ENCODE measurements at regions not wholly inside any gene's neighbourhood (a gene's known extent, or its start where the extent isn't known, plus 50 kb on each side); places are given as distances from the start of the nearest gene placed in this dataset.

- Mint-ChIP-seq H3K4me1 (no peaks in the 10 kb centered on the region), H3K9me3 (no peaks in the 10 kb centered on the region), H3K4me3 (no peak overlapping the region), H3K27ac (no peak overlapping the region), H3K36me3 (peaks cover 0 to 3% (median 0%) of the 10 kb centered on the region in 3 donors), H3K27me3 (peaks cover 0 to 1% (median 0%) of the 10 kb centered on the region in 5 donors)
- DNase-seq, result no peak
- no peak for ATAC-seq
- POLR2A ChIA-PET, result no interaction called here
Observed at GRCh38 chr4:128463006-128463405, 175.4 kb upstream of the PGRMC2 start.

DNA sequence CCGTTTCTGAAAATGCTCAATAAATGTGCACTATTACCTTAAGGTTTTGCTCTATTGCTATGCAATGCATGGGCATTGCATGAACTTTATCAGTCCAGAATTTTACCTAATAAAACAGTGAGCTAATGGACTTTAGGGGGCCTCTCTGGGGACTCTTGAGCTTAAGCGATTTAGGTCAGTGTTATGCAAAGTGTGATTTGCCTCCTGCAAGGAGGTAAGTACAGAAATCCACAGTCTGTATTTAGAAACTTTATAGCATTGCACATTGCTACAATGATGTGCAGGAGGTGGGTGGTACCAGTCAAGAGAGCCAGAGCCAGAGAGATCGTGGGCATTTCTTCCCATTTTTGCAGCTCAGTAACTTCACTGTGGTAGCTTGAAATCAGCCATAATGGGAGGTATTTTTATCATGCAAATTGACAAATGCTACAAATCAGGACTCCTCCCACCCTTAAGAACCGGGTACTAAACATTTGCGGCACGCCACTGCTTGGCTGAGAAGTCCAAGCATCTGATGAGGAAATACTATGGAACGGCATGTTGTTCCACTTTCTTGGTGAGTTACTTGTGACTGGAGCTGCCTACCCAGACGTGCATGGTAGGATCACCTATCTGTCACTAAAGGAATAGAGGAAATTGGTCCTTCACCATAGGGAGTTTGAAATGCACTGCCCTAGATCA lies 174.6 kb upstream of the PGRMC2 start:
- ATAC-seq (no peak), DNase-seq (no peak)
- POLR2A ChIA-PET, result no interaction called here
- Mint-ChIP-seq H3K9me3 (no peaks in the 10 kb centered on the region), H3K4me1 (no peaks in the 10 kb centered on the region), H3K27me3 (peaks cover 0 to 1% (median 0%) of the 10 kb centered on the region in 5 donors), H3K27ac (no peak overlapping the region), H3K4me3 (no peak overlapping the region), H3K36me3 (peaks cover 0 to 3% (median 0%) of the 10 kb centered on the region in 3 donors)

DNA sequence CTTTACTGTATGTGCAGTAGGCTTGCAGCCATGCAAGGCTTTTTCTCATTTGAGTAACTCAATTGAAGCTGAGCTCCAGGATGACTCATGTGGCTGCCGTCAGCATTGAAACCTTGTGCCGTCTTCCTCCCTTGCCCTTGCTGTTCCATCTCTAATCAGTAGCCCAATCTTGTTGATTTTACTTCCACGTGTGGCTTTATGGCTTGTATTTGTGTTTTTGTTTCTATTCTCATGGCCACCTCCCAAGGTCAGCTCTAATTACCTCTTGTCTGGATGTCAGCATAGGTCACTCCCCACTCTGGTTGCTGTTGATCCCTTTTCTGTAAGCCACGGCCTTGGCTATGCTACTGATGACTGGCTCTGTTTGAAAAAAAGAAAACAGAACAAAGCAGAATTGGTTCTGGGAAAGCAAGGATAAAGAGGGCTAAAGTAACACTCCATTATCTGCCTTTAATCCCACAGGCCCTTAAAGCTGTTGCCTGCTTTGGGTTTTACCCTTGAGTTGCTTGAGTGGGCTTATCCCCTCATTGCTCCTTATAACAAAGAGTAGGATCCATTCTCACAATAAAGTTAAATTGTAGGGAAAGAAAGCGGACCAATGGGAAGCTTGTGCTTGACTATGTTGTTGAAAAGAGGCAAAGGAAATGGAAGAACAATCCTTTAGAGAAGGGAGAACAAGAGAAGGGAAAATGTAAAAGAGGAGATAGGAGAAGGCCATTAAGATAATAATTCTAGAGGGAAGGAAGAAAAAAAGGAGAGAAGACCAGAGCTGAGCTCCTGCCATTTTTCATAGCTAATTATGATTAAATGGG lies 173.9 kb upstream of the PGRMC2 start:
- Mint-ChIP-seq H3K4me1 (no peaks in the 10 kb centered on the region), H3K27me3 (no peaks in the 10 kb centered on the region), H3K4me3 (no peak overlapping the region), H3K9me3 (no peaks in the 10 kb centered on the region), H3K27ac (no peak overlapping the region), H3K36me3 (no peaks in the 10 kb centered on the region)
- DNase-seq (no peak), ATAC-seq (no peak)
- POLR2A ChIA-PET, result no interaction called here

DNA sequence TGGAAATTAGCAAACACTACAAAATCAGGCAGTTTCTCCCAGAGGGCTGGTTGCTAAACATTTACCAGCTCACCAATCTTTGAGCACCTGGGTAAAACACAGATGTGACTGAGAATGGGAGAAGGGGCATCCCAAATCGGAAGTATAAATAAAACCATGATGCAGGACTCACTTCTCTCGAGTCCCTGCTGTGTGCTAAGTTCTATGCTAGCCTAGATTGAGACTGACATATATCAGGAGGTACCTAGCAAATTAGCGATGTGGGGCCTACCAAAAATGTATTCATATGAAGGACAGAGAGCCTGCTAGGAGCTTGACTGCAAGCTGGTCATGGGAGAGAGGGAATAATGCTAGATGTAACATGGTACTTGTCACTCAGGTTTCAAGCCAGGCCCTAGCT lies 171.9 kb upstream of the PGRMC2 start:
- ATAC-seq (no peak), DNase-seq (no peak)
- Mint-ChIP-seq H3K4me3 (no peak overlapping the region), H3K27ac (no peak overlapping the region), H3K36me3 (no peaks in the 10 kb centered on the region), H3K27me3 (peaks cover 0 to under 1% (median 0%) of the 10 kb centered on the region in 5 donors), H3K9me3 (no peaks in the 10 kb centered on the region), H3K4me1 (peaks cover 0 to 1% (median under 1%) of the 10 kb centered on the region in 4 donors)
- POLR2A ChIA-PET, result no interaction called here

DNA sequence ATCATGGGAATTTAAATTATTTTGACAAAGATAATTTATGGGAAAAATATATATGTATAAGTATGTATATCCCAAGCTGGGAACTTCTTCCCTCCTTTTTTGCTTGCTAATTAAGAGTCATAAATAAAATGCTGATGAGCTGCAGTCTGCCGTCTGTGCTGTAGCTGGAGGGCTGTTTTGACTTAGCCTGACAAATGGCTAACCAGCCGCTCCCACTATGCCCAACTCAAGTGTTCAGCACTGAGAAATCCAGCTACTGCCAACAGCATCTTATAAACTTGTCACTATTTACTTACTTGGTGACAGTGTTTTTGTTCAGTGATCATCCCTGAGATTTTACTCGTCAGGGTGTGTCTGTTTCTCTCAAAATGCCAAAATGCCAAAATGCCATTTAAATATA lies 171.2 kb upstream of the PGRMC2 start:
- H3K4me3 Mint-ChIP-seq, result no peak overlapping the region
- H3K4me1 Mint-ChIP-seq, result peaks cover 0 to 5% (median 3%) of the 10 kb centered on the region in 4 donors
- no peaks in the 10 kb centered on the region for H3K9me3 Mint-ChIP-seq
- DNase-seq (no peak), ATAC-seq (no peak)
- no peaks in the 10 kb centered on the region for H3K36me3 Mint-ChIP-seq
- POLR2A ChIA-PET, result no interaction called here
- H3K27me3 Mint-ChIP-seq, result peaks cover 0 to 2% (median 0%) of the 10 kb centered on the region in 5 donors
- no peak overlapping the region for H3K27ac Mint-ChIP-seq

DNA sequence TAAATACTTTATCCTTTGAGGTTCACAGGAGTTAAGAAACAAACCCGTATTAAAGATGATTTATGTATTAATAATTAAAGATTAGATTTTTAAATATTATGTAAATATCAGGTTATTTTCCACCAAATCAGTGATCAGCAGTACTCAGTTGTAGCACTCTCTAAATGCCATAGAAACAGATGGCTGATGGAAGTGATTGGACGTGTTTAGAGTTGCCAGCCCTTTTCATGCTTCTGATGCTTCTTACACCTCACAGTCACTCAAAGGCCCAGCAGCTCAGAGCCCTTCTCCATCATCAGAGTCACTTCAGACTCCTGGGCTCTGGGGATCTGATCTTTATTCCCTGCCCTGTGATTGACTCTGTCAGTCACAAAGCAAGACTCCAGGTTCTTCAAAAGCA lies 170.1 kb upstream of the PGRMC2 start:
- ATAC-seq (no peak), DNase-seq (no peak)
- Mint-ChIP-seq H3K27me3 (peaks cover 0 to 2% (median 0%) of the 10 kb centered on the region in 5 donors), H3K4me1 (peaks cover 0 to 5% (median 3%) of the 10 kb centered on the region in 4 donors), H3K36me3 (no peaks in the 10 kb centered on the region), H3K27ac (no peak overlapping the region), H3K4me3 (no peak overlapping the region), H3K9me3 (no peaks in the 10 kb centered on the region)
- POLR2A ChIA-PET, result no interaction called here

- Mint-ChIP-seq H3K4me3 (no peak overlapping the region), H3K9me3 (no peaks in the 10 kb centered on the region), H3K36me3 (no peaks in the 10 kb centered on the region), H3K27me3 (peaks cover 0 to 2% (median 0%) of the 10 kb centered on the region in 5 donors), H3K27ac (no peak overlapping the region), H3K4me1 (peaks cover 0 to 5% (median 3%) of the 10 kb centered on the region in 4 donors)
- ATAC-seq (no peak), DNase-seq (no peak)
- POLR2A ChIA-PET, result no interaction called here
Observed at GRCh38 chr4:128456171-128456570, 168.6 kb upstream of the PGRMC2 start.

- Mint-ChIP-seq H3K36me3 (no peaks in the 10 kb centered on the region), H3K27ac (peak overlapping the region in 1 of 10 donors; percentile 45), H3K9me3 (no peaks in the 10 kb centered on the region), H3K4me1 (peaks cover 0 to 5% (median 3%) of the 10 kb centered on the region in 4 donors), H3K4me3 (no peak overlapping the region), H3K27me3 (peaks cover 0 to 2% (median 0%) of the 10 kb centered on the region in 5 donors)
- no peak for DNase-seq
- POLR2A ChIA-PET, result no interaction called here
- ATAC-seq, result no peak
Observed at GRCh38 chr4:128455480-128455879, 167.9 kb upstream of the PGRMC2 start.

DNA sequence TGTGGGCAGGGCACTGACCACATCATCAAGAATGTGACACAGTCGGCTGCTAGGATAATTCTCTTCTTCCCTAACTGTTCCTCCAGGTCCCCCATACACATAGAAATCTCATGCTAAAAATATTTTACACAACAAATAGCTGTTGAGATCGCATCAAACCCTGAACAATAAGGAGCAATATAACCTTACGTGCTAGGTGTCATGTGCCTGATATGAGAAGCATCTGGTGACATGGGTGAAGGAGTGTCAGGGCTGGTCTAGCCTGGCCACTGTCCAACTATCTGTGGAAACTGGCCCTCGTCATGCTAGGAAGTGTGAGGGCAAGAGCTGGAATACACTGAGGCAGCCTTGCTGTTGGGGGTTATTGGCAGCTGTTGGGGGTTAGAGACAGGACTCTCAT lies 167.3 kb upstream of the PGRMC2 start:
- no peak overlapping the region for H3K27ac Mint-ChIP-seq
- no peak for DNase-seq
- H3K36me3 Mint-ChIP-seq, result no peaks in the 10 kb centered on the region
- no peaks in the 10 kb centered on the region for H3K9me3 Mint-ChIP-seq
- H3K27me3 Mint-ChIP-seq, result peaks cover 0 to 2% (median 0%) of the 10 kb centered on the region in 5 donors
- ATAC-seq, result no peak
- H3K4me1 Mint-ChIP-seq, result peaks cover 0 to 5% (median 3%) of the 10 kb centered on the region in 4 donors
- H3K4me3 Mint-ChIP-seq, result no peak overlapping the region
- POLR2A ChIA-PET, result no interaction called here

DNA sequence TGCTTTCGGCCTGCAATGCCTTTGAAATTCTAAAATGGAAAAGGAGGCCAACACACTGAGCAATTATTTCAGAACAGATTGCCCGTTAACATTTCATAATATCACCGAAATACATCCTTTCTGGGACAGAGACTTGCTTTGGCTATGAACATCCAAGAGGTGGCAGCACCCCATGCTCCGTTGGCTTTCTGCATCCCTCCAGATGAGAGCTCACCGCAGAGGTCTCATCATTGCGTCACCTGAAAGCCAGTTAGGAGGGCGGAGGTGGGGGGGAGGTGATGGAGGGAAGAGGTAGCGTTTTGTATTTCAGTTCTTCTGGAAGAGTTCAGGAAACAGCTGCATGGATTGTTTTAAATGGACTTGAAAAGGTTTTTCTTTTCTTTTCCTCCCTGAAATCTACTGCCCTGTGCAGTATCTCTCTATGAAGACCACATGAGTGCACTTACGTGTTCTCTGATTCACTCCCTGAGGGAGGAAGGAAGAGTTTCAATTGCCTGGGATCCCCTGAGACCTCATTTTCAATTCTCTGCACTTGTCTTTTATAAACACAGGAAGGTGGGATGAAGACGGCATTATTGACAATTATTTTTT lies 166.8 kb upstream of the PGRMC2 start:
- POLR2A ChIA-PET, result no interaction called here
- Mint-ChIP-seq H3K27ac (peak overlapping the region in 1 of 10 donors; percentile 72), H3K4me1 (peaks cover 0 to 5% (median 3%) of the 10 kb centered on the region in 4 donors), H3K27me3 (peaks cover 0 to 2% (median 0%) of the 10 kb centered on the region in 5 donors), H3K9me3 (no peaks in the 10 kb centered on the region), H3K4me3 (peak overlapping the region in 1 of 10 donors; percentile 19), H3K36me3 (no peaks in the 10 kb centered on the region)
- peak; percentile 29 to 81 (median 61) for DNase-seq
- ATAC-seq, result peak; percentile 98 to 99

- H3K36me3 Mint-ChIP-seq, result no peaks in the 10 kb centered on the region
- H3K4me3 Mint-ChIP-seq, result no peak overlapping the region
- ATAC-seq (no peak), DNase-seq (no peak)
- H3K4me1 Mint-ChIP-seq, result peaks cover 0 to 5% (median 3%) of the 10 kb centered on the region in 4 donors
- H3K27me3 Mint-ChIP-seq, result peaks cover 0 to 2% (median 0%) of the 10 kb centered on the region in 5 donors
- H3K27ac Mint-ChIP-seq, result no peak overlapping the region
- POLR2A ChIA-PET, result no interaction called here
- no peaks in the 10 kb centered on the region for H3K9me3 Mint-ChIP-seq
Observed at GRCh38 chr4:128452415-128452814, 164.8 kb upstream of the PGRMC2 start.

DNA sequence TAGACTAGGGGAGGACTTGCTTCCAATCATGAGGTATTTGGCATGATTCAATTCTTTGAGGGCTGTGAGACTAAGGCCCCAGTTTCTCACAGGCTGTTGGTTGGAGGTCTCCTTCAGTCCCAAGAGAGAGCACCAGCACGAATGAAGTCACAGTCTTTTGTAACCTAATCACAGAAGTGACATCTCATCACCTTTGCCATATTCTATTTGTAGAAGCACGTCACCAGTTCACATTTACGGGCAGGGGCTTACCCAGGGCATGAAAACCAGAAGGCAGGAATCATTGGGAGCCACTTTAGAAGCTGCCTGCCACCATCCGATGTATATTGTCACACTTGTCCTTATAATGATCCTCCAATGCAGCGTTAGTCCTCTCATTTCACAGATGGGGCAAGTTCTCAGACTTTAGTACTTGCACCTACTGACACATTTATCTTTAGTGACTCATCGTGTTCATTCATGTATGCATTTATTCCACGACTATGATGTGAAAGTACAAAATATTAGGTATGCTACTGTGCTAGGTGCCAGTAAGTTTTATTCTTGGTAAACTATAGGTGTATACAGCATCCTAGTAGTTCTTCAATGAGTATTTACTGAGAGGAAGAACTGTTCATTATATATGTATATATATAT lies 163.8 kb upstream of the PGRMC2 start:
- H3K4me1 Mint-ChIP-seq, result peaks cover 0 to 5% (median 3%) of the 10 kb centered on the region in 4 donors
- no peak overlapping the region for H3K4me3 Mint-ChIP-seq
- DNase-seq (no peak), ATAC-seq (no peak)
- H3K27ac Mint-ChIP-seq, result no peak overlapping the region
- peaks cover 0 to 5% (median 0%) of the 10 kb centered on the region in 3 donors for H3K36me3 Mint-ChIP-seq
- POLR2A ChIA-PET, result no interaction called here
- H3K27me3 Mint-ChIP-seq, result peaks cover 0 to 2% (median 0%) of the 10 kb centered on the region in 5 donors
- H3K9me3 Mint-ChIP-seq, result no peaks in the 10 kb centered on the region

Data from naive thymus-derived CD8-positive, alpha-beta T cell (primary cell).